Stromal cell of bone marrow (primary cell): ENCODE measurements at regions not wholly inside any gene's neighbourhood (a gene's known extent, or its start where the extent isn't known, plus 50 kb on each side); places are given as distances from the start of the nearest gene placed in this dataset.
A peak's percentile ranks its signal among the peaks of the same experiment; 100 is the strongest.

Source experiments
- DNase-seq: peaks from one replicate; pipeline ENCODE4 v3.0.0-alpha.2; 2012; ENCODE audit warnings: low read depth

- peak; percentile 76 for DNase-seq
Observed at GRCh38 chr9:88658311-88658822, 123.4 kb downstream of the NXNL2 start.

GRCh38 chr9:88659126-88659525, 124.1 kb downstream of the NXNL2 start:
- no peak for DNase-seq

- no peak for DNase-seq
Observed at GRCh38 chr9:88660611-88661010, 125.6 kb downstream of the NXNL2 start.

- no peak for DNase-seq
Observed at GRCh38 chr9:88661759-88662158, 126.8 kb downstream of the NXNL2 start.

- no peak for DNase-seq
Observed at GRCh38 chr9:88663771-88664419, 128.9 kb downstream of the NXNL2 start.

- DNase-seq: no peak
Observed at GRCh38 chr9:88664773-88665172, 129.8 kb downstream of the NXNL2 start.

GRCh38 chr9:88672874-88673689, 138.1 kb downstream of the NXNL2 start:
- DNase-seq: no peak

GRCh38 chr9:88673886-88674285, 138.9 kb downstream of the NXNL2 start:
- no peak for DNase-seq

GRCh38 chr9:88676644-88677043, 141.7 kb downstream of the NXNL2 start:
- no peak for DNase-seq

GRCh38 chr9:88678008-88678407, 143.0 kb downstream of the NXNL2 start:
- DNase-seq: no peak

GRCh38 chr9:88678431-88678830, 143.5 kb downstream of the NXNL2 start:
- no peak for DNase-seq

- DNase-seq: peak; percentile 65
Observed at GRCh38 chr9:88680041-88680440, 145.1 kb downstream of the NXNL2 start.

GRCh38 chr9:88680505-88681160, 145.7 kb downstream of the NXNL2 start:
- DNase-seq: no peak

- no peak for DNase-seq
Observed at GRCh38 chr9:88681434-88681833, 146.5 kb downstream of the NXNL2 start.

- no peak for DNase-seq
Observed at GRCh38 chr9:88682431-88682831, 147.5 kb downstream of the NXNL2 start.

- no peak for DNase-seq
Observed at GRCh38 chr9:88684046-88684445, 149.1 kb downstream of the NXNL2 start.

GRCh38 chr9:88684845-88685244, 149.9 kb downstream of the NXNL2 start:
- no peak for DNase-seq

GRCh38 chr9:88685966-88686365, 151.0 kb downstream of the NXNL2 start:
- no peak for DNase-seq

GRCh38 chr9:88689509-88690298, 154.7 kb downstream of the NXNL2 start:
- DNase-seq: no peak

GRCh38 chr9:88690628-88691027, 155.7 kb downstream of the NXNL2 start:
- DNase-seq: no peak

GRCh38 chr9:88691091-88691490, 156.1 kb downstream of the NXNL2 start:
- no peak for DNase-seq

GRCh38 chr9:88691811-88692210, 156.8 kb downstream of the NXNL2 start:
- no peak for DNase-seq
